NCI-H187 treated with DMSO at 0.1 percent for 48 hours (cell line): ENCODE measurements at regions not wholly inside any gene's neighbourhood (a gene's known extent, or its start where the extent isn't known, plus 50 kb on each side); places are given as distances from the start of the nearest gene placed in this dataset.
"Not testable (repeated sequence)": the region's sequence is repeated elsewhere in the genome, so short reads cannot be mapped to it uniquely, and the experiment has no call there.

Source experiments
- DNase-seq: peaks from one replicate; lab custom pipeline; 2025; lab: John Stamatoyannopoulos, UW

GRCh38 chr9:7739595-7739994 is 60.0 kb downstream of the DMAC1 start:
- no peak for DNase-seq

GRCh38 chr9:7735311-7735710 is 64.3 kb downstream of the DMAC1 start:
- no peak for DNase-seq

- no peak for DNase-seq
Measured at GRCh38 chr9:7730164-7730445, 69.5 kb downstream of the DMAC1 start.

- no peak for DNase-seq
Measured at GRCh38 chr9:7729371-7730163, 70.0 kb downstream of the DMAC1 start.

GRCh38 chr9:7721291-7721690 is 78.3 kb downstream of the DMAC1 start:
- DNase-seq: no peak

GRCh38 chr9:7713088-7713487 is 86.5 kb downstream of the DMAC1 start:
- DNase-seq: not testable (repeated sequence)

- no peak for DNase-seq
Measured at GRCh38 chr9:7710686-7711085, 88.9 kb downstream of the DMAC1 start.

- no peak for DNase-seq
Measured at GRCh38 chr9:7707934-7708333, 91.6 kb downstream of the DMAC1 start.

- DNase-seq: no peak
Measured at GRCh38 chr9:7704543-7704942, 95.0 kb downstream of the DMAC1 start.

GRCh38 chr9:7691909-7692308 is 107.7 kb downstream of the DMAC1 start:
- no peak for DNase-seq

- DNase-seq: no peak
Measured at GRCh38 chr9:7690014-7690413, 109.6 kb downstream of the DMAC1 start.

- no peak for DNase-seq
Measured at GRCh38 chr9:7688626-7689025, 111.0 kb downstream of the DMAC1 start.

GRCh38 chr9:7676609-7677156 is 122.9 kb downstream of the DMAC1 start:
- DNase-seq: no peak

GRCh38 chr9:7671847-7672246 is 127.7 kb downstream of the DMAC1 start:
- DNase-seq: no peak

- no peak for DNase-seq
Measured at GRCh38 chr9:7668541-7668940, 131.0 kb downstream of the DMAC1 start.

GRCh38 chr9:7665874-7666273 is 133.7 kb downstream of the DMAC1 start:
- no peak for DNase-seq

GRCh38 chr9:7659766-7660165 is 139.8 kb downstream of the DMAC1 start:
- DNase-seq: no peak

- no peak for DNase-seq
Measured at GRCh38 chr9:7656636-7657035, 142.9 kb downstream of the DMAC1 start.

GRCh38 chr9:7653262-7653661 is 146.3 kb downstream of the DMAC1 start:
- no peak for DNase-seq

- no peak for DNase-seq
Measured at GRCh38 chr9:7640231-7640630, 159.3 kb downstream of the DMAC1 start.

GRCh38 chr9:7639471-7639870 is 160.1 kb downstream of the DMAC1 start:
- no peak for DNase-seq

GRCh38 chr9:7636838-7637467 is 162.6 kb downstream of the DMAC1 start:
- no peak for DNase-seq

GRCh38 chr9:7636309-7636708 is 163.3 kb downstream of the DMAC1 start:
- DNase-seq: no peak

GRCh38 chr9:7626571-7627029 is 173.0 kb downstream of the DMAC1 start:
- not testable (repeated sequence) for DNase-seq
